ENCODE measurements at regions not wholly inside any gene's neighbourhood (a gene's known extent, or its start where the extent isn't known, plus 50 kb on each side); places are given as distances from the start of the nearest gene placed in this dataset.

- Histone ChIP-seq H4K5ac (ENCODE audit: insufficient read length, low read depth, low read length) (no peak overlapping the region), H3K4ac (replicated peaks; ENCODE audit: insufficient read length, low read depth, low read length) (no peak overlapping the region), H3K14ac (ENCODE audit: insufficient read length) (no peak overlapping the region), H3K18ac (ENCODE audit: extremely low read depth, low read length) (no peak overlapping the region), H3K79me1 (ENCODE audit: low read depth, low read length) (no peaks in the 10 kb centered on the region), H4K91ac (replicated peaks; ENCODE audit: insufficient read length, low read length) (no peak overlapping the region), H2AK5ac (ENCODE audit: low read depth, low read length) (no peak overlapping the region), H3K36me3 (ENCODE audit: control insufficient read depth in 2 of 4, insufficient read depth in 4 of 4, low read length in 3 of 4) (no peaks in the 10 kb centered on the region), H2BK12ac (ENCODE audit: low read depth, low read length) (no peak overlapping the region), H3K56ac (replicated peaks; ENCODE audit: insufficient read length, low read depth, low read length) (no peak overlapping the region), H3K9ac (replicated peaks in 1 of 4; ENCODE audit: extremely low read depth in 1 of 4, low read depth in 3 of 4, low read length in 3 of 4) (no peak overlapping the region), H4K20me1 (replicated peaks in 1 of 2; ENCODE audit: control insufficient read depth in 1 of 2, insufficient read depth in 2 of 2, low read length in 2 of 2) (no peaks in the 10 kb centered on the region), H3K9me3 (ENCODE audit: insufficient read depth in 2 of 2, low read depth in 1 of 2, low read length in 1 of 2) (0 out of 4 replicates have a peak, but pooled peaks cover 0 to 2% of the 10 kb centered on the region in 2 experiments), H3K27ac (ENCODE audit: low read depth, low read length) (no peak overlapping the region), H2BK20ac (ENCODE audit: low read length) (no peak overlapping the region), H2BK15ac (ENCODE audit: low read length) (no peak overlapping the region), H3K23me2 (ENCODE audit: low read depth, low read length) (no peaks in the 10 kb centered on the region), H3K23ac (ENCODE audit: insufficient read length) (no peak overlapping the region), H3K79me2 (ENCODE audit: control insufficient read depth in 1 of 2, insufficient read depth in 2 of 2, low read length in 2 of 2) (no peaks in the 10 kb centered on the region), H3K27me3 (replicated peaks in 1 of 4; ENCODE audit: control insufficient read depth in 3 of 4, extremely low read depth in 1 of 4, insufficient read depth in 3 of 4, low read length in 3 of 4) (peaks cover 0 to 1% (median 0%) of the 10 kb centered on the region in 4 experiments; a peak in 1 of 7 replicates), H2BK5ac (ENCODE audit: low read depth, low read length) (no peak overlapping the region), H2BK120ac (replicated peaks; ENCODE audit: low read depth, low read length) (no peak overlapping the region), H2AFZ (ENCODE audit: low read length) (no peak overlapping the region), H3K4me3 (ENCODE audit: extremely low read depth in 1 of 4, insufficient read depth in 2 of 4, low read depth in 3 of 4, low read length in 4 of 4) (no peak overlapping the region), H3K4me2 (ENCODE audit: insufficient read depth in 1 of 2, low read depth in 2 of 2, low read length in 2 of 2) (no peak overlapping the region), H4K8ac (ENCODE audit: extremely low read depth, insufficient read depth, low read length) (no peak overlapping the region), H3K4me1 (replicated peaks in 1 of 4; ENCODE audit: control insufficient read depth in 3 of 4, insufficient read depth in 4 of 4, low read length in 3 of 4) (no peaks in the 10 kb centered on the region; a peak in 2 of 7 replicates)
- no peak for DNase-seq (ENCODE audit: low read depth in 1 of 2, low spot score in 2 of 2)
- CTCF ChIA-PET (ENCODE audit: partially characterized antibody): no interaction called here
- no peak for FAIRE-seq
- 94% methylated on average over 3 of the region's 3 CpGs; no CpG with 5 or more reads in 1 of the 2 experiments for WGBS, 2 experiments (ENCODE audit: extremely low coverage in 1 of 2, insufficient coverage in 1 of 2, insufficient read length in 1 of 2, insufficient replicate concordance in 2 of 2, low coverage in 1 of 2, low lambda C conversion rate in 2 of 2, missing lambda C conversion rate in 1 of 2)
- POLR2A ChIA-PET (ENCODE audit: partially characterized antibody): no interaction called here
- no peak for TF ChIP-seq RFX5 (IDR thresholded peaks at IDR 0.05; ENCODE audit: borderline replicate concordance, low read depth, low read length)
- no peak for TF ChIP-seq ATF2 (IDR thresholded peaks at IDR 0.05; ENCODE audit: low read length)
- TF ChIP-seq CBX8 (IDR thresholded peaks at IDR 0.05; ENCODE audit: borderline replicate concordance, low read depth, low read length): no peak
- no peak for TF ChIP-seq SRF (IDR thresholded peaks at IDR 0.05; ENCODE audit: low read depth, low read length)
- no peak for TF ChIP-seq CREB1 (IDR thresholded peaks at IDR 0.05)
- TF ChIP-seq TCF12 (IDR thresholded peaks at IDR 0.05; ENCODE audit: low read depth, low read length): no peak
- no peak for TF ChIP-seq PHF8 (conservative IDR thresholded peaks at IDR 0.05; ENCODE audit: low read depth, low read length)
- no peak for TF ChIP-seq JUN (IDR thresholded peaks at IDR 0.05; ENCODE audit: low read depth, low read length)
- no peak for TF ChIP-seq GTF2F1 (IDR thresholded peaks at IDR 0.05; ENCODE audit: borderline replicate concordance, low read depth, low read length)
- TF ChIP-seq EGR1 (IDR thresholded peaks at IDR 0.05; ENCODE audit: borderline replicate concordance, low read depth, low read length): no peak
- no peak for TF ChIP-seq CHD1 (IDR thresholded peaks at IDR 0.05; ENCODE audit: low read depth, low read length)
- TF ChIP-seq CTBP2 (IDR thresholded peaks at IDR 0.05; ENCODE audit: borderline replicate concordance, insufficient read depth, insufficient read length, low read length): no peak
- TF ChIP-seq POLR2AphosphoS5 (IDR thresholded peaks at IDR 0.05; ENCODE audit: low read depth, low read length): no peak
- no peak for TF ChIP-seq SP1 (IDR thresholded peaks at IDR 0.05; ENCODE audit: low read depth, low read length)
- no peak for TF ChIP-seq KDM4A (IDR thresholded peaks at IDR 0.05; ENCODE audit: low read depth, low read length, severe bottlenecking)
Measured at GRCh38 chr4:64774626-64775025, 365.4 kb upstream of the TECRL start.
